NCI-H2107 treated with DMSO at 0.1 percent for 48 hours (cell line): ENCODE measurements at regions not wholly inside any gene's neighbourhood (a gene's known extent, or its start where the extent isn't known, plus 50 kb on each side); places are given as distances from the start of the nearest gene placed in this dataset.

Experiments used
- DNase-seq: peaks from one replicate; lab custom pipeline; 2025; ENCODE audit not compliant: unreplicated experiment; lab: John Stamatoyannopoulos, UW

DNA sequence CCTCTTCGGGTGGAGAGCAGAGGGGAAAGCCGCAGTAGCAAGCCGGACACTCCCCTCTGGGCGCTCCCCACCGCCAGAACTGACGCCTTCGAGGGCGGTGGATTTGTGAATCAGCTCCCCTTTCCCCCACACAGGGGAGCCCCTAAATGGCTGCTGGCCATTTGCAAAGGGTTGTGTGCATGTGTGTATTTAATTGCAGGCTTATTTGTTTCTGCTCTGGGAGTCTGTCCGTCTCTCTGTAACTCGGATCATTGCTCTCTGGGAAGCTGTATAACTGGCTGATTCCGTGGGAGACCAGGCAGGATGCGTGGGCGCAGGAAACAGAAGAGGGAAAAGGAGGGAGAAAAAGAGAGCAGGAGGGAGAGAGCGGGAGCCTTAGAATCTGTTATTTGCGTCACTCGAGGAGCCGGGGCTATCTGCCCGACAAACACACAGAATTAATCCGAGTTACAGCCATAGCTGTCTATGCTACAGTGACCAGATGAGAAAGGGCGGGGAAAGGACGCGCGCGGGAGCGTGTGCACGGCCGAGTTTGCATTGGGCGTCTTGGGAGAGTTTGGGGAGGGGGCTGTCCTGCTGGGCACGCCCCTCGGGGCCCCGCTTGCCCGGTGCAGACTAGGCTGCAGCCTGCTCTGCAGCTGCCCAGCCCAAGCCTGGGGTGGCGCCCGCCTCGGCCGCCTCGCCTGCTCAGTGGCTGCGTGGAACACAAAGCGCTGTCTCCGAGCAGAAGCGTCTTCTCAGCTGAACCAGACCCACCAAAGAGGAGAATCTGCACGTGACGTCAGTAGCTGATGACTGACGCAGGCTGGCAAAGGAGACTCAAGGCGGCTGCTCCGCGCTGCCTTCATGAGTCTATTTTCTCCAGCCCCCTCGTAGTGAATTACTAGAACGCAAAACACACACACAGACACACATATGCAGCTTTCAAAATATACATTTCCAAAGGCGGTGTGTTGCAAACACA, 105.3 kb upstream of the HSD17B12 start:
- DNase-seq = no peak

DNA sequence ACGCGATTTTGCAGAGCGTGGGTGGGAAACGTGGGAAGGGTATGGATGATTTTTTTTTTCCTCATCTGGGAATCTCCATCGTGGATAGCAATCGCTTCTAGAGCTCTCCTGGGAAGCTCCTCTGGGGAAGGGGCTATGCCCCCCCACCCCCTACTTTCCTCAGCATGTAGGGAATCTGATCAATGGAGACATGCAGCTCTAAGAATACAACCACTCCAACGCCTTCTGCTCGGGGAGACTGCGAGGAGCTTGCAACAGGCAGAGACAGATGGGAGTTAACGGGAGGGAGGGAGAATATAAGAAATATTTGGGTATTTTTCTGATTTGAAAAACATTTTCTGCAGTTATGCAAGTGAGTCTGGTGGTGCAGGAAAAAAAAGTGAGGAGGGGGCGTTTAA, 104.6 kb upstream of the HSD17B12 start:
- DNase-seq = no peak

DNA sequence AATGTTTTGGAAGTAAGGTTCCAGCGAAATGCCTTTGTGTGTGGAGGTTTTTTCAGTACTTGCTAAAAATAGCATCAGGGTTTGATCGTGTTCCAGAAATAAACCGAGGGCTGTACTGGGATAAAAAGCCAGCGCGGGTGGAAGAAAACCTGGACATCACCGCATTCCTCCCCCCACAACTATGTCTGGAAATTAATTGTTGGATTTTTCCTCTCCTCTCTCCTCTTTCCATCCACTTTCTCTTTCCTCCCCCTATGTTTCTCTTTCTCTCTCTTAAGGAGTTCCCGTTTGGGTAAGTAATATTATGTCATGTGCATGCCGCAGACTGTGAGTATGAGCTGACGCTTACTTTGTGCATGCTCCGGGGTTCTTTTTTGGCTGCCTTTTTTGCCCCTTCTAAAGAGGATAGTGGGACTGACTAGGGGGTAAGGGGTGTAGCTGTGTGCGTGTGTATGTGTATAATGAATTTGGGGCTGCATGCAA, 104.2 kb upstream of the HSD17B12 start:
- no peak for DNase-seq

DNA sequence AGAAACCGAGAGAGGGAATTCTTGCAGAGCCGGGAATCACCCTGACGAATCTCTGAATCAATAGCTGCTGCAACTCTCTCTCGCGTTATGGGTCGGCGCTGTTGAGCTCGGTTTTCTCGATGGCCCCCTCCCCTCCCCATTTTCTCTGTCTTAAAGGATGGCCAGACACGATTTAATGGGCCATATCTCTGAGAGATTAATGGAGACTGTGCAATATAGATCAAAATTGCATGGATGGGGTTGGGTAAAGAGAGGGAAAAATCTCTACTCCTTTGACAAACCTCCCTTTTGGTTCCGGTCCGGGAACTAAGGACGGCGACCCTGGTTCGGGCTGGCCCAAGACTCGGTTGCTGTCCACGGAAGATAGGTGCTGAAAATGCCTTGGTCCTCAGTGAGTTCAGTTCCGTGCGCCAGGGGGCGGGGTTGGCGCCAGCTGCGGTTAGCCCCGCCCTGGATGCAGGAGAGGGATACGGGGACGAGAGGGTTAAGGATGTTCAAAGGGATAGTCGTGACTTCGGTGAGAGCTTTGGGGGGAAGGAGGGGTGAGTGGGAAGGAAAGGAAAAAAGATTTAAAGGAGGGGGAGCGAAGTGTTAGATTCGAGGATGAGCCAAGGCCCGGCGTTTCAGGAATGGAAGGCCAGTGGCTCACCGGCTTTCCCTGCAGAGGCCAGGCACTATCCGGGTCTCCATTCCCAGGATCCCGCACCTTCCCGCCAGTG, 103.6 kb upstream of the HSD17B12 start:
- DNase-seq = no peak

DNA sequence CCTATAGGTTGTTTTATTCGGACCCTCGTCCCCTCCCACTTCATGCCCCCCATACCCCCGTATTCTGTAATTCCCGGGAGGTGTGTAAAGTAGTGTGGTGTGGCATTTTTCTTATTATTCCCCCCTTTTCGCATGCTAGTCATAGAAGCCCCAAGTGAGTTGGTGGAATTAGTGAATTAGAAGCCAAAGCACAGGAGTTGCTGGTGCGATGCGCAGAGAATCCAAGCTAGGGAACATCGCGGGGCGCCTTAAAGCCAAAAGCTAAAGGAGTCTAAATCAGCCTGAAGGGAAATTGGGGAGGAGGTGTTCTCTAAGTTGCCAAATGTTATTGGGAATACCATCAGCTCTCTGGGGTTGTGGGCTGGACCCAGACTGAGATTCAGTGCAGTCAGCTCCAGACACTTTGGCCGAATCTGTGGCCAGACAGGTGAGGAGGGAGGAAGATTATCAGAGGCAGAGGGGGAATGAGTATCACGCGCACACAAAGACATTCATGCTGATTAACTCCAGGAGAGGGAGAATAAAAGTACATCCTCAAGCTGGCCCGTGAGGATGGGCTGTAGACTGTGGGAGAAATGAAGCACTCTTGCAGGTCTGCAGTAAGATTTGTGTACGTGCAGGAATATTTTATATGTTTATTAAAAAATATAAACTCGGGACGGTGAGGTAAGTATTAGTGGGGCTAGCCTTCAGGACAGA, 102.8 kb upstream of the HSD17B12 start:
- no peak for DNase-seq

DNA sequence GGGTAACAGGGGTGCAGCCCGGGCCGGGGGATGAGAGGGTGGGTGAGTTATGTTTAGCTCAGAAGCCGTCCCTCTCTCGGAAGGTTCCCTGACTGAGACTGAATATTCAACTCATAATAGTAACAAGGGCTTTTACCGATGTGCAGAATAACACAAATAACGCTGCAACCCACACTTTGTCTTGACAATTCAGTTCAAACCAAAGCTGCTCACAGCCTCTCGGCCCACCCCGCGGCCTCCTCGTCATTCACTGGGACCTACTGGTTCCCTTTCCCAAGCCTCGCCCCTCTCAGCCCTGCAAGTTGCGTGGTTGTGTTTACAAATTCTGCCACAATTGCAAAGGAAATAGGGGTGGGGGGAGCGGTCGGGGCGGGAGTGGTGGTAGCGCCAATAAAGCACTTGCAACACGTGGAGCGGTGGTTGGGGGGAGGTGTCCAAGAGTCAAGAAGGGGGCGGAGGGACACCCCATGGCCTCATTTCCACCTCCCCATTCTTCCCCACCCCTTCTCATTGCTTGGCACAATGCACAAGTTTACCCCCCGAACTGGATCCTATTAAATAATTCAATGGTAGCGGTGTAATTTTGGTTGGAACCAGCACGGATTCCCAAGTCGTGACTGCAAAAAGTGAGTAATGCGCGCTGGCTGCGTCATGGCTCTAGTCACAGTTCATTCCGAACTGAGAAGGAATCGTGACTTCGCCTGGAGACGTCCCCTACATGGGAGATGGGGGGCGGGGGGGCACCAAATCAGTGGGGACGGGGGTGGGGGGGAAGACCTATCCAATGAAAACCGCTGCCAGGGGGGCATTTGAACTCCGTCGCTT, 102.0 kb upstream of the HSD17B12 start:
- no peak for DNase-seq

DNA sequence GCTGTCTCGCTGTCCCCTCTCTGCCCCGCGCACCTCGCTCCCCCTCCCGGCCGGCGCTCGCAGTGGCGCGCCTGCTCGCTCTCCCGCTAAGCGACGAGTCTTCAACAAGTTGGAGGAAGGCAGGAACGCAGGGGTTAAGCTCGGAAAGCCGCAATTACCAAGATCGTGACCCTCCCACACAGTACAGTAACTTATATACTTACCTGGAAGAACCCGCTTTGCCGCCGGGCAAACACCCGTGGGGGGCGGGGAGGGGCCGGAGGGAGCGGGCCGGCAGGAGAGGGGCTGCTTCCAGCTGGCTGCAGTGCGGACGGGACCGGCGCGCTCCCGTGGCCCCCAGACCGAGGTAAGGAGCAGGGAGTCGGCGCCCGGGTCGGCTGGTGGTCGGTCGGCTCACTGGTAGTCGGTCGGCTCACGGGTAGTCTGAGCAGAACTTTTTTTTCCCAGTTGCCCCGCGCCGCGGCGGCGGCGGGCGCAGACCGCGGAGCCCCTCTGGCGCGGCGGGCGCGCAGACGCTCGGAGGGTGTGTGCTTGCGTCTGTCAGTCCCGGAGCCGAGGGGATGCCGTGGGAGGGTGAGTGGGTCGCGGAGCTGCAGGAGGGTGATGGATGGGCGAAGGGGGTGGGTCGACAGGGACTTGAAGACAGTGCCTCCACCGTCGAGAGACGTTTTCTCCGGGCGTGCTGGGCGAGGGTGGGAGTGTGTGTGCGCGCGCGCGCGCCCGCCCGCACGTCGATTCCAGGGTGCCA, 101.2 kb upstream of the HSD17B12 start:
- DNase-seq = no peak

DNA sequence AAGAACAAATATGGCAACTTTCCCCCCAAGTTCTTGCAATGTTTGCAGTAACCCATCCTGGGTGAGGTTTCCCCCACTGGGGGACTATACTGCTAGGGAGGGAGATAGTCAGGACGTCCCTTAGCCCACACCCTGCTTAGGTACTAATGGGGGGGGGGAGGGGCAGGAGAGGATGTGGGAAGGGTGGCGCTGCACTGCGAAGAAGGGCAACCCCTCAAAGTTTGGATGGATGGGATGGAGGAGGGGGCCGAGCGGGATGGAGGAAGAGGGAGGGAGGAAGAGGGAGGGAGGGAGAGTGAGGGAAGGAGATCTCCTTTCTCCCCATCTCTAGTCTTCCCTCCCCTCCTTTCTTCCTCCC, 100.6 kb upstream of the HSD17B12 start:
- DNase-seq = no peak

DNA sequence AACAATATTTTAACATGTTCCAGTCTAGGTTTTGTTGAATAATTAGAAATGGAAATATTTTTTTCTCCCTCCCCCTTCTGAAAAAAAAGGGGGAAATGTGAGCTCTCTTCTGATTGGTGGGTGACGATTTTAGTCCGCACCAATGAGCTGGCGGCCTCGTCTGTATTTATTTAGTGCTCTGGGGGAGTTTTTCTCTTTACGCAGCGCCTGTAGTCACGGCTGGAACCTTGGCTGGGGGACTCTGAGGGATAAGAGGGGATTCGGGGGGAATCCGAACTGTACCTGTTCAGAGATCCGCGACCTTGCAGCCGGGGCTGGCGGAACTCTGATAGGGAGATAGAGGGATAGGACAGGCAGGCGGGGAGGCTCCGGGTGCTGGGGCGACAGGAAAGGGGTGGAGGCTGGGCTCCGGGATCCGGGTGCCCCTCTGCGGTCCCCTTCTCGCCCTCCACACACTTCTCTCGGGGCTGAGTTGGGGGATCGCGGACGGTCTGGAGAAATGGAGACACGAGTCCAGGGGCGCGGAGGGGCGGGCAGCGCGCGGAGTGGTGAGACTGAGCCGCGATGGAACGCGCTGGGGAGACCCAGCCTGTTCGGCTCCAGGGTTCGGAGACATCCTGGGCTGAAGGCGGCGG, 99.7 kb upstream of the HSD17B12 start:
- DNase-seq = no peak

DNA sequence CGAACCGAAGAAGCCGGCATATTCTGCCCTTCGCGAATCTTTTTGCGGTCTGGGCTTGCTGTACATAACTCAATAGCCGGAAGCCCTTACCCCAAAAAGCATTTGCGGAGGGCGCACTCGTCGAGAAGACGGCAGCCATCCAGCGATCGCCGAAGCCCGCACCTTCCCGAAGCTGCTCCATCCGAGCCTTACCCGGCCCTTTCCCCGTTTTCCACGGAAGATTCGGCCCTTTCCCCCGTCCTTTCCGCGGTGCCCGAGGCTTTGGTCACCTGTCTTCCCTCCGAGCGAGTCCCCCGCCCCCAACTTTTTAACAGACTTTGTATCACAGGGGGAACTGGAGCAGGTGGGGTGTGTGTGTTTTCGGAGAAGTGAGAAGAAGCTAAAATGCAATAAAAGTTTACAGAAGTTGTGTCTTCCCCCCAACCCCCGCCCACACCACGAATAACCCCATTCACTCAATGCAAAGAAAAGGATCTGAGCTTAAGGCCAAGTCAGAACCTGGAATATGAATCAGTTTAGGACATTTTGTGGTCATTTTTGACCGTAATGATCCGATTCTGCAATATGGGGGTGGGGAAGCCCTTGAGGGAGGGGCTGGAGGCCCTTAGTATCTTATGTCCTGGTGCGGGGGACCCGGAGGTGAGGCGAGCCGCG, 99.0 kb upstream of the HSD17B12 start:
- no peak for DNase-seq

DNA sequence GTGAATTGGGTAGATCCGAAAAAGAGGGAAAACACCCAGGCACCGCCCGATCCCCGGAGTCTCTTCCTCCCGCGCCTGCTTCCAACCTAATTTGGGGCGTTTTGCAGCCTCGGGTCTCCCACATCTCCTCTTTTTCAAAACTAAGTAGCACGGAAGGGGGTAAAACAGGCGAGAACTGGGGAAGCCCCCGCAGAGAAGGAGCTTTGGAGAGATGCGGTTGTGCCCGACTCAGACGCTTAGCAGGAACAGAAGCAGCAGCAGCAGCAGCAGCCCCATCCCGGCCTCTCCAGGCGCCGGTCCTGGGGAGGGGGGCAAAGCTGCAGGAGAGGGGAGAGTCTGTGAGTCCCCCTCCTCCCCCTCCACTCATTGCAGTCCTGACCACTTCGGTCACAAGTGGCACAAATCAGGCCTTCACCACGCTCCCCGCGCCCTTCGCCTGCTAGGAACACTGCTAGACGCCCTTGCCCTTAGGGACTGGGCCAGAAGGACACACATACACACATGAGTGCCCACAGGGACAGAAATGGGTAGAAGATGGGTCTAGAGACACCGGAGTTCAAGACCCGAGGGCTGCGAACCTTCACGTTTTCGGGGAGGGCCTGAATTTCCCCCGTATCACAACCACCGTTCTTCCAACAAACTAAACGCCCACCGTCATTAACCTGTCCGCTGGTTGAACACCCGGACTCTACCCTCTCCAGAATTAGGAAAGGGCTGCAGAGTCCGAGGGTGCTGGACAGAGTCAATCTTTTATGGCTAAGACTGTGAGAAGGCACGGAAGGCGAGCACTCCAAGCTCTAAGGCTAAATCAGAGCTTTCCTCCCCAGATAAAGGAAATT, 98.3 kb upstream of the HSD17B12 start:
- no peak for DNase-seq

DNA sequence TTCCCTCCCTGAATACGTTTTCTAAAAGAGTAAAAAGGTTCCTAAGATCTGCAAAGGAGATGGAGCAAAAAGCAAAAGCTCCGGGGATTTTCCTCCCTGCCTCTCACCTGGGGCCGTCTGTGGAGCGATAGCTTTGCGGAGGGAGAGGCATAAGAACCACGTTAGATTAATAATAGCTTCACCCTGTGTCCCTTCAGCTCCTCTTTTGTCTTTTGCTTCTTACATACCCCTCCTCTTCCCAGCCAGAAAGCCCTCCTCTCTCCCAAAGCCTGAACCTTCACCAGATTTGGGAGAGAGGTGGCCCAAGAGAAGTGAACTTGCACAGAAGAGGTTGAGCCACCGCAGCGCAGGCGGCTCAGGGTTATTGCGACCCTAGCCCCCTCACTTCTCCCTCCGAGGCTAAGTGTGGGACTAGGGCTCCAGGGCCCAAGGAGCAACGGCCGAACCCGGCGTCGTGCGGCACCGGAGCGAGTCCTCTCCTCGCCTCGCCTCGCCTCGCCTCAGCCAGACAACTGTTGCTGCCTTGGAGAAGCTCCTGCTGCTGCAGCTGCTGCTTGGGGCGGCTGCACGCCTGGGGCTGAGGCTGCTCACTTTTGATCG, 97.6 kb upstream of the HSD17B12 start:
- DNase-seq = no peak

DNA sequence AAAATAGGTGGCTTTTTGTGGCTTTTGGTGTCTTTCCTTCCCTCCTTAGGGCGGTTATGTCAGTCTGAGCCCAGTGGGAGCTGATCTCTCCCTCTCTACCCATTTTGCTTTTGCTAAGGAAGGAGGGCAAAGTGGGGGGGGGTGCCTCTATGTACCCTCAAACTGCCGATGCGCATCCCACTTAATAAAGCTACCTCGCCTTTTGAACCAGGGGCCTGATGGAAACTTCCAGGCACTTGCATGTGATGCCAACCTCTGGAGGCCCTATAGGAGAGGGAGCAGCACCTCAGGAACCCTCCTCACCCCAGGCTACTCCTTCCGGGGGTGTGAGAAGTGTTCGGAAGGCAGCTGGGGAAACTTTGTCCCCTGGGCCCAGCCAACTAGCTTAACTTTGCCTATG, 97.0 kb upstream of the HSD17B12 start:
- no peak for DNase-seq

DNA sequence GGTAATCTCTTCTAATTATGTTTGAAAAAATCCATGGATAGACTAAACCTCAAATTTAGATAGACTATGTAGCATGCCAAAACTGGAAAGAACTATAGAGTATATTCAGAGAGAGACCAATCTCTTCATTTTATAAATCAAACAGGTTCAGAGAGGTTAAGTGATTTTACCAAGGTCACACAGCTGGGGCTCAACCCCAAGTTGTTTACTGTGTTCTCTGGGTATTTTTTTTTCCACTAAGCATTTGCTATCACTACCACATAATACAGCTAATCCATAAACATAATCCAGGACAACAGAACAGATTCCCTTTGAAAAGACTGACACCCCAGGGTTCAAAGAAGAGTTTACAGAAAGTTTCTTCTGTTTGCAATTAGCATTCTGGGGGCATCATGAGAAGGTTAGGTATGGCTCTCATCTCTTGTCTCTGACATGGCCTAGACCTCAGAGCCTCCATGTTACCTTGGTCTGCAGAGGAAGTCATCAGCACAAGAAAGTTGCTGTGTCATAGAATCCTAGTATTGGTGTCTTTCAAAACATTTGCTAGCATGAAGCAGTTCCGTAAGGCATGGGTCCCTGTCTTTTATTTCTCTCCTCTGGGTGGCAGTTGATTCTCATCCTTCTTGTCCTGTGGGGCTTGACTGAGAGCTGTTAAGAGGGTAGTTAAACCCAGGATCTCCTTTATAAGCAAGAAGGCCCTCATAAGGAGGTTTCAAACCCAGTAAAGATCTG, 94.5 kb upstream of the HSD17B12 start:
- DNase-seq = no peak

DNA sequence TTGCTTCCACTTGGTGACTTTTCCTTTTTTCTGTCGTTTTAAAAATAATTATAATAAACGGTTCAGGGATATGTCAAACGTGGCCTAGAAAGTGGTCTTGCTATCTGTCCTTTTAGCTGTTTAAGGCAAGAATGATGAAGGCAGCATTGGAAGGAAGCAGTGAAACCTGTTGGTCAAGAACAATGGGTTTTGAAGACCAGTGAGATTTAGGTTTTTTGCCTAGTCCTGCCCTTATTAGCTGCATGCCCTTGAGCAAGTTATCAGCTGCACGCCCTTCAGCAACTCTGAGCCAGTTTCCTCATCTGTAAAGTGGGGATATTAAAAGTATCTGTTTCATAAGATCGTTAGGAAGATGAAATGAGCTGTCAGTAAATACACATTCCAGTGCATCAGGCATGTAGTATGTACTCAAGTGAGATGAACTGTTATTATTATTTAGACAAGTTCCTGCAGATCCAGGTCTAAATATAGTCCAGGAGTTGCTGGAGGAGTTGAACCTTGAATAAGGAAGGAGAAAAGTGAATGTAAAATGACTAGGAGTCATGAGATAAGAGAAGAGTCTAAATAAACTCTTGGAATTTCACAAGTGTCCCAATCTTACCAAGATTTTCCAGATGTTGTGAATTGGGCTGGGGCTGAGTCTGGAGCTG, 90.8 kb upstream of the HSD17B12 start:
- no peak for DNase-seq

DNA sequence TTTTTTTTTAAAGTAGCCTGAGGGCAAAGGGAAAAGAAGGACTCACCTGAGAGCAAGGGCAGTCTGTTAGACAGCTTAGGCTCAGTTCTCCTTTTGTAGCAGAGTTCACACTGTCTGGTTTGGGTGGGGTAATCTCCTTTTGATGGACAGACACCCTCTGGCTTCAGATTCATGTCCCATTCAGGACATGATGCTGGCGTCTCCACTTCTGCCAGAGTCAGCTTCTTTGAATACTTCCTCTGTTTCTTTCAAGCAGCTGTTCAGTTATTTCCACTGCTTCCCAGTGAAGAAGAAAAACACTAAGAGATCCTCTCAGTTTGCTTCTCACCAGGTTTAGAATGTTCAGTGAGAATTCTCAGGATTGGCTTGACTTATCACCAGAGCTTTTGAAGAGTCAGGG, 79.0 kb upstream of the HSD17B12 start:
- no peak for DNase-seq

DNA sequence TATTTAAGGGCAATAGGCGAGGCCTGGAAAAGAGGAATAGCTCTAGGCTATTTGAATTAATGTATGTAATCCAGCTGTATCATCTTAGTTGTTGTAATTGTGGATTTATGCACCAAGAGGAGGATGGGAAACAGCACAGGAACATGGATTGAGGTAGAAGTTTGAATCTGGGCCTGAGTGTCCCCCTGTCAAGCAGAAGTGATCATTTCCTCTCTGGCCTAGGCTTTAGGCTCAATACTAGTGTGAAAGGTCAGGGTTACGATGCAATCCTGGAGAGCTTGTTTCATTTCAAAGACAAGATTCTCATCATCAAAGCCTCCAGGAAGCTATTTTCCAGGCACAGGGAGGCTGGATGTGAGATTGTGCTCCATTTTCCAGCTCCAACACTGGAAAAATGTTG, 77.9 kb upstream of the HSD17B12 start:
- DNase-seq = no peak
